SU-DHL-6 (cell line): ENCODE measurements at regions not wholly inside any gene's neighbourhood (a gene's known extent, or its start where the extent isn't known, plus 50 kb on each side); places are given as distances from the start of the nearest gene placed in this dataset.

ENCODE experiments used
- H2AFZ ChIP-seq: fragments of 200-600 bp; sonication (generic); 2 replicates; pipeline ENCODE4 v1.6.1; 2014; ENCODE audit warnings: low read depth, mild to moderate bottlenecking, moderate library complexity, mixed read lengths, antibody characterized with exemption, low read length; ENCODE audit not compliant: severe bottlenecking
- H3F3A ChIP-seq: fragments of 200-600 bp; shearing (Covaris generic); 2 replicates; pipeline ENCODE4 v1.6.0; 2016; ENCODE audit warnings: antibody characterized with exemption, mild to moderate bottlenecking; ENCODE audit not compliant: insufficient read depth
- H3K27ac ChIP-seq: fragments of 200-600 bp; sonication (generic); 2 replicates; pipeline ENCODE4 v1.5.1; 2016; ENCODE audit warnings: low read depth, mild to moderate bottlenecking, low read length, moderate library complexity, mixed read lengths
- H3K27me3 ChIP-seq: fragments of 200-600 bp; sonication (generic), shearing (Covaris generic); 2 replicates; pipeline ENCODE4 v1.6.0; 2014; ENCODE audit warnings: mild to moderate bottlenecking, low read length
- H3K36me3 ChIP-seq: fragments of 200-600 bp; sonication (generic); 2 replicates; pipeline ENCODE4 v1.6.1; 2014; ENCODE audit warnings: mild to moderate bottlenecking, low read length, mixed read lengths
- H3K4me2 ChIP-seq: fragments of 300-600, 200-600 bp; shearing (Covaris generic), sonication (generic); 2 replicates; pipeline ENCODE4 v1.6.0; 2014; ENCODE audit warnings: low read length, low read depth, mild to moderate bottlenecking; ENCODE audit not compliant: poor library complexity, severe bottlenecking
- H3K4me3 ChIP-seq: fragments of 200-600 bp; sonication (generic); 2 replicates; pipeline ENCODE4 v1.5.1; 2014; ENCODE audit warnings: antibody characterized with exemption, low read length, mild to moderate bottlenecking, mixed read lengths; ENCODE audit not compliant: insufficient read depth, poor library complexity, severe bottlenecking
- H3K79me2 ChIP-seq: fragments of 200-600 bp; sonication (generic); 2 replicates; pipeline ENCODE4 v1.6.1; 2014; ENCODE audit warnings: mild to moderate bottlenecking, low read length, moderate library complexity; ENCODE audit not compliant: insufficient read depth
- H3K9ac ChIP-seq: fragments of 200-600 bp; sonication (generic); 2 replicates; pipeline ENCODE4 v1.7.0; 2014; ENCODE audit warnings: mild to moderate bottlenecking, low read length
- H3K9me2 ChIP-seq: fragments of 200-600 bp; sonication (generic); replicated peaks from 2 replicates; pipeline ENCODE4 v1.6.1; 2014; ENCODE audit warnings: low read length; ENCODE audit not compliant: insufficient read depth
- H3K9me3 ChIP-seq: fragments of 200-600 bp; sonication (generic); 2 replicates; pipeline ENCODE4 v1.6.1; 2014; ENCODE audit warnings: low read length, mixed read lengths; ENCODE audit not compliant: insufficient read depth
- H4K20me1 ChIP-seq: fragments of 200-600 bp; sonication (generic); 2 replicates; pipeline ENCODE4 v1.6.1; 2014; ENCODE audit warnings: low read depth, mild to moderate bottlenecking, antibody characterized with exemption, low read length, moderate library complexity, mixed read lengths
- EZH2phosphoT487 ChIP-seq: fragments of 200-600 bp; sonication (generic), shearing (Covaris generic); conservative IDR thresholded peaks from 2 replicates; pipeline ENCODE4 v1.6.1; 2018; ENCODE audit warnings: mild to moderate bottlenecking, antibody characterized with exemption, low read length, moderate library complexity, mixed read lengths
- TF ChIP-seq, protein P1 (sequence below): fragments of 200-600 bp; sonication (generic); IDR thresholded peaks from one replicate; pipeline ENCODE4 v1.5.1; 2017; ENCODE audit warnings: antibody characterized with exemption, mild to moderate bottlenecking, low read length, moderate library complexity; ENCODE audit not compliant: insufficient read depth, poor library complexity, severe bottlenecking

DNA sequence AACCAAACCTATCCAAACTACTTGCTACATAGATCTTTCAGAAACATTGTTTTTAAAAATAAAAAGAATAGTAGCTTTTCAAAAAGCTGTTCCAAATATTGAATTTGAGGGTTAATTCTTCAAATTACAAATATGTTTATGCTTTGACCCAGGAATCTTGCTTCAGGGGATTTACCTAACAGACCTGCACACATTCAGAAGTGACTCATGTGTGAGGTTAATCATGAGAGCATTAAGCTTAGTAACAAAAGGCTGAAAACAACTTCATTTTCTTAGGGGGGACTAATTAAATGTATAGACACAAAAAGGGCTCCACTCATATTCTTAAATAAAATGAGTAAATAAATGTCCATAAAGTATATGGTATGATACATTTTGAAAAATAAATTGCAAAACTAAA lies 672.4 kb upstream of the FLRT2 start:
- Histone ChIP-seq H3K79me2 (no peaks in the 10 kb centered on the region), H4K20me1 (no peaks in the 10 kb centered on the region), H3K27ac (no peak overlapping the region), H3F3A (no peaks in the 10 kb centered on the region), H3K27me3 (no peaks in the 10 kb centered on the region), H3K9me3 (no peaks in the 10 kb centered on the region), H3K9me2 (no peaks in the 10 kb centered on the region; the same call in 1 of the 2 replicates), H2AFZ (no peak overlapping the region), H3K4me2 (no peak overlapping the region), H3K9ac (no peak overlapping the region), H3K4me3 (no peak overlapping the region), H3K36me3 (no peaks in the 10 kb centered on the region)
- TF ChIP-seq EZH2phosphoT487: no peak
- TF ChIP-seq, protein P1, sequence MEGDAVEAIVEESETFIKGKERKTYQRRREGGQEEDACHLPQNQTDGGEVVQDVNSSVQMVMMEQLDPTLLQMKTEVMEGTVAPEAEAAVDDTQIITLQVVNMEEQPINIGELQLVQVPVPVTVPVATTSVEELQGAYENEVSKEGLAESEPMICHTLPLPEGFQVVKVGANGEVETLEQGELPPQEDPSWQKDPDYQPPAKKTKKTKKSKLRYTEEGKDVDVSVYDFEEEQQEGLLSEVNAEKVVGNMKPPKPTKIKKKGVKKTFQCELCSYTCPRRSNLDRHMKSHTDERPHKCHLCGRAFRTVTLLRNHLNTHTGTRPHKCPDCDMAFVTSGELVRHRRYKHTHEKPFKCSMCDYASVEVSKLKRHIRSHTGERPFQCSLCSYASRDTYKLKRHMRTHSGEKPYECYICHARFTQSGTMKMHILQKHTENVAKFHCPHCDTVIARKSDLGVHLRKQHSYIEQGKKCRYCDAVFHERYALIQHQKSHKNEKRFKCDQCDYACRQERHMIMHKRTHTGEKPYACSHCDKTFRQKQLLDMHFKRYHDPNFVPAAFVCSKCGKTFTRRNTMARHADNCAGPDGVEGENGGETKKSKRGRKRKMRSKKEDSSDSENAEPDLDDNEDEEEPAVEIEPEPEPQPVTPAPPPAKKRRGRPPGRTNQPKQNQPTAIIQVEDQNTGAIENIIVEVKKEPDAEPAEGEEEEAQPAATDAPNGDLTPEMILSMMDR: no peak

DNA sequence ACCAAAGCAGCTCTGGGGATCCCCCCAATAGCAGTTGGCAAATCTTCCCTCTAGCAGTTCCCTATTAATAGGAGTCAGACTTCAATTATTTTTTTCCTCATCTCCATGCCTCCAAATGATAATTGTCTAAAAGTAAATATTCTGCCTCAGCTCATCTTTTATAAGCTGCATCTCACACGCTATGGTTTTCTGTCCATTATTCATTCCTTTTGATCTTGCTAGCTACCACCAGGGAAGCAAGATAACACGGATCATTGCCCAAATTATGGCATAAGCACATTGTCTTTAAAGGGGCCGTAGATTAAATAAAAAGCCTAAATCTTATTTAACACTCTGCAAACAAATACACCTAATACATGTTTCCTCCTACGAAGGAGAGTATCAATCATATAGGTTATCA lies 670.8 kb upstream of the FLRT2 start:
- H2AFZ ChIP-seq: no peak overlapping the region
- H3K4me2 ChIP-seq: no peak overlapping the region
- H3K4me3 ChIP-seq: no peak overlapping the region
- no peaks in the 10 kb centered on the region; the same call in 1 of the 2 replicates for H3K9me2 ChIP-seq
- H3K9me3 ChIP-seq: no peaks in the 10 kb centered on the region
- H3K79me2 ChIP-seq: no peaks in the 10 kb centered on the region
- H3K36me3 ChIP-seq: no peaks in the 10 kb centered on the region
- no peak overlapping the region for H3K27ac ChIP-seq
- H3K27me3 ChIP-seq: no peaks in the 10 kb centered on the region
- TF ChIP-seq EZH2phosphoT487: no peak
- TF ChIP-seq, protein P1: no peak
- H3F3A ChIP-seq: no peaks in the 10 kb centered on the region
- H3K9ac ChIP-seq: no peak overlapping the region
- H4K20me1 ChIP-seq: no peaks in the 10 kb centered on the region

- no peaks in the 10 kb centered on the region for H3K36me3 ChIP-seq
- H3F3A ChIP-seq: no peaks in the 10 kb centered on the region
- TF ChIP-seq EZH2phosphoT487: no peak
- TF ChIP-seq, protein P1: no peak
- no peak overlapping the region for H3K4me3 ChIP-seq
- H3K27me3 ChIP-seq: no peaks in the 10 kb centered on the region
- H3K27ac ChIP-seq: no peak overlapping the region
- no peak overlapping the region for H3K4me2 ChIP-seq
- H3K9ac ChIP-seq: no peak overlapping the region
- H4K20me1 ChIP-seq: no peaks in the 10 kb centered on the region
- H3K9me2 ChIP-seq: no peaks in the 10 kb centered on the region; the same call in 1 of the 2 replicates
- no peaks in the 10 kb centered on the region for H3K79me2 ChIP-seq
- no peak overlapping the region for H2AFZ ChIP-seq
- no peaks in the 10 kb centered on the region for H3K9me3 ChIP-seq
Measured at GRCh38 chr14:84864548-84865271, 665.2 kb upstream of the FLRT2 start.
